CD4-positive, alpha-beta T cell treated with Interleukin-4 for 1 hour (primary cell): ENCODE measurements at regions not wholly inside any gene's neighbourhood (a gene's known extent, or its start where the extent isn't known, plus 50 kb on each side); places are given as distances from the start of the nearest gene placed in this dataset.

Source experiments
- DNase-seq, 2 donors: peaks; one replicate each; pipeline ENCODE4 v3.0.0-alpha.2; 2020 to 2022

DNA sequence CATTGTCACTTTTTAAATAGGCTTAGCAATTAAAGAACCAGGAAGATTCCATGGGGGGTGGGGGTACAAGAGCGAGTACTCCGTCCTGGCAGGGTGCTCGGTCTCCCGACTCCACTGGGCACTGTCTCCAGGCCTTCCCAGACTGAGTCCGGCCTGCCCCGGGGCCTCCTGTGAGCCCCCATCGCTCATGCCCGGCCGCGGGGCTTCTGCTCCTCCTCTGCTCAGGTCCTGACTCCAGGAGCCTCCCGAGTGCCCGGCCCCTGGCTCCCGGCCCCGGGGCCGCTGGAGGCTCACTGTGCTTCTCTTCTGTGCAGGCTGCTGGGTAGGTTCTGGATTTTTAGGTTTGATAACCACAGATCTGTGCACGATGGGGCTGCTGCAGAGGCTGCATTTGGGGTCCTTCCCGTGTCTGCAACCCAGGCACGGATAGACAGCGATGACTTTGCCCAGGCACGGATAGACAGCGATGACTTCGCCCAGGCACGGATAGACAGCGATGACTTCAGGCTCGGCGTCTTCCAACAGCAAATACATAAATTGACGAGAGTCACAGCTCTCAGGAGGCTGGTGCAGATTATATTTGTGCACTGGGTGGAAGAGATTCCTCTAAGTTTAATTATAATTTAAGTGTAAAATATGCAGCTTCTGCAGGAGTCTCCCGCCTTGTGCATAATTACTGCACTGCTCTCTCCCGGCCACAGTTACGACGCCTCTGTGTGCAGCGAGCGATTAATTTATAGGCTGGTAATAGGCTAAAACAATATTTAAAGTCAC, 74.8 kb upstream of the RXRA start:
- DNase-seq: no peak

DNA sequence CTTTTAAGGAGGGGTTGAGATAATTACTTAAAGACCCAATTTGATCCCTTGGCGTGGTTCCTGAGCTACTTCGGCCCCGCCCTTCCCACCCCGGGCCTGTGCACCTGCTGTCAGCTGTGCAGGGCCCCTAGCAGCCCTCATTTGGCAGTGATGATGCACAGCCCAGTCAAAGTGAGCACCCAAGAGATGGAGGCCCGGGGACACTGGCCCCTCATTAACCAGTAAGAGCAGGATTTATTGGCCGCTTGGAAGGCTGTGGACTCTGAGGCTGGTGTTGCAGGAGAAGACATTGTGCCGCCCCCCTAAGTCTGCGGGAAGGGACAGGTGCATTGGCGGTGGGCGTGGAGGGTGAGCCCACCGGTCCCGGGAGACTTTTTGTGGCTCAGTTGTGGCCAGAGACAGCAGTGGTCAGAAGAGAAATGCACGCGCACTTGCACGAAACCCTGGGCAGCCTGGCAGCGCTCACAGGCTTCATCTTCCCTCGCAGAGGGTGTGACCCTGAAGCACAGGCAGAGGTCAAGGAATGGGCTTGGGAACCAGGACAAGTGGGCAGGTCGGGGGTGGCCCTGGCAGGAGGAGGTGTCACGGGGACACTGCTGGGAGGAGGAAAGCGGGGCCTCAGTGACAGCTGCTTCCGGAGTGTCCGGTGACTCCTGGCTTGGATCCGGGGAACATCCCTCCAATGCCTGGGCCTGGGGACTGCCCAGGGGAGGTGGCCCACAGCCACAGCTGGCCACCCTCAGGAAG, 74.0 kb upstream of the RXRA start:
- DNase-seq: no peak

DNA sequence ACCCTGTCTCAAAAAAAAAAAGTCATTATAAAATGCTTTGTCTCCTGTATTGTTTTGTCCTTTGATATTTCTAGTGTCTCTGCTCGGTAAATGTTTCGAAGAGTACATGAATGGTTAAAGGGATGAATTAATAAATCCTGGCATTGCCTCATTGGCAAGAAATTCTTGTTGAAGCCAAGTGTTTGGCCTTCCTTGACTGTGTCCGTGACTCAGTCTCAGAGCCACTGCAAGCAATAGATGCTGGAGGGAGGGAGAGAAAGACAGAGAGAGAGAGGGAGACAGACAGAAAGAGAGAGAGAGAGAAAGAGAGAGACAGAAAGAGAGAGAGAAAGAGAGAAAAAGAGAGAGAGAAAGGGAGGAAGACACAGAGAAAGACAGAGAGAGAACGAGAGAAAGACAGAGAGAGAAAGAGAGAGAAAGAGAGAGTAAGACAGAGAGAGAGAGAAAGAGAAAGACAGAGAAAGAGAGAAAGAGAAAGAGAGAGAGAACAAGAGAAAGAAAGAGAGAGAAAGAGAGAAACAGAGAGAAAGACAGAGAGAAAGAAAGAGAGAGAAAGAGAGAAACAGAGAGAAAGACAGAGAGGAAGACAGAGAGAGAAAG, 72.5 kb upstream of the RXRA start:
- no peak for DNase-seq

DNA sequence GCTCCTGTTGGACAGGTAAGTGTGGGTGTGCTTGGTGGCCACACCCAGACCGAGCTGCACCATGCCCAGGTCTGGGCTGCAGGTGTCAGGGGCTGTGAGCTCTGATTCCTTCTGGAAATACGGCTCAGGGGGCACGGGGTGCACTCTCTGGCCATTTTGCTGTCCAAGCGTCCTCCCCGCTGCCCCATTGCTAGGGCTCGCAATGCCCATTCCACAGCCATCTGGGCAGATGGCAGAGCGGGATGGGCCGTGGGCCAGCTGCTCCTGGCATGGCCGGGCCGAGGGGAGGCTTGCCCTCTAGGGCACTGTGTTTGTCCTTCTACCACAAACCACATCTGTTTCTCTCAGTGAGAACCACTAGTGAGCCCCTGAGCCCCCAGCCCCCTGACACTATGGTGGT, 67.9 kb upstream of the RXRA start:
- no peak for DNase-seq

DNA sequence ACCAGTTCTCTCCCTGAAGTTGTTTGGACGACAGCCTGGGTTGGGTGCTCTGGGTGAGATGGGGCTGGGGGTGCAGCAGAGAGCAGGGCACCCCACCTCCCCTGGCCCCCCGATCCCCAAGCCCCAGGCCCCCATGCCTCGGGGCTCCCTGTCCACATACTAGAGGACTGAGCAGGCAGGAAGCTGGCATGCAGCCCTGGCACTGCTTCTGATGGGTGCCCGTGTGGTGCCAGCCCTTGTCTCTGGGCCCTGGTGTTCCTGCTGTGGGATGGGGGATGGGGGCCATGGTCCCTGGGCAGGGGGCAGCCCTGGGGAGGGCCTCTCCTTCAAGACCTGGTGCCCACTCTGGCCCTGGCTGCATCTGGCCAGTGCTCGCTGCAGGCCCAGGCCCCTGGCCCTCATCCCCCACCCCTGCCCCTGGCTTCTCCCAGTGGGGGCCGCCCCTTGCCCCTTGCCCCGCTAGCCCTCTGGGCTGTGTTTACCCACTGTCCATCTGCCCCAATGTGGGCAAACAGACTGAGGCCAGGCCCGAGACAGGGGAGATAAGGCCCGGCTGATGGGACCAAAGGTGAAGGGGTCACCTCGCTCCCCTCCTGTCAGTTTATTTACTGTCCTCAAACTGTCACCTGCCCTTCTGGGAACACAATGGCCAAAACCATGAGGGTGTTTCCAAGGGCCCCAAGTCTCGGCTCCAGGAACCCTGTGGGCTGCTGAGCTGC, 67.3 kb upstream of the RXRA start:
- DNase-seq: no peak

DNA sequence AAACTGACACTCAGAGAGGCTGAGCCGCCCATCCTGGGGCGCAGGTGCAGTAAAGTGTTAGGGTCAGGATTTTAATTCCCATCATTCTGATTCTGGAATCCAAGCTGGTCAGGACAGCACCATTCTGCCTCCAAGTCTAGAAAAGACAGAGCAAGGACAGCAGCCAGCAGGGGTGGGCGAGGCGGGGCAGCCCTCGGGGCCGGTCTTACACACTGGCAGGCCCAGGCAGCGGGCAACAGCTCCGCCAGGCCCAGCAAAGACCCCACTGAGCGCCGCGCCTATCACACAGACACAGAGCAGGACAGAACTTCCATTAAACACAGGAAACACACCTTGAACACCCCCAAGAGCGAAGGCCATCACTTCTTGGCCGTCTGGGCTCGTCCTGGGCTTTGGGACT, 66.5 kb upstream of the RXRA start:
- no peak for DNase-seq

DNA sequence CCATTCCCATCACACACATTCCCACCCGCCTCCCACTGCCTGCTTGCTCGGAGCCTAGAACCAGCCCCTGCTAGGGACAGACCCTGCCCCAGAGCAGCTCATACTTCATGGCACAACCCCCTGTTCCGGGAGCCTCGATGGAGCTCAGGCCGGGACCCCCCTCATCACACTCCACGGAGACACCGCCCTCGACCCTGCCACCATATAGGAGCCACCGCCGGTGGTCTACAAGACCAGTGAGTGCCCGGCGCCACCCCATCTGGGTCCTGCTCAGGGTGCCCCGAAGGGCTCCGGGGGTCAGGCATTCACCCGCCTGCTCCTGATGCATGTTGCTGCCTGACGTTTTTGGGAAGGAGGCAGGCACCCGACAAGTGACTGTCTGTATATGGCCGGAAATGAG, 65.5 kb upstream of the RXRA start:
- DNase-seq: no peak

DNA sequence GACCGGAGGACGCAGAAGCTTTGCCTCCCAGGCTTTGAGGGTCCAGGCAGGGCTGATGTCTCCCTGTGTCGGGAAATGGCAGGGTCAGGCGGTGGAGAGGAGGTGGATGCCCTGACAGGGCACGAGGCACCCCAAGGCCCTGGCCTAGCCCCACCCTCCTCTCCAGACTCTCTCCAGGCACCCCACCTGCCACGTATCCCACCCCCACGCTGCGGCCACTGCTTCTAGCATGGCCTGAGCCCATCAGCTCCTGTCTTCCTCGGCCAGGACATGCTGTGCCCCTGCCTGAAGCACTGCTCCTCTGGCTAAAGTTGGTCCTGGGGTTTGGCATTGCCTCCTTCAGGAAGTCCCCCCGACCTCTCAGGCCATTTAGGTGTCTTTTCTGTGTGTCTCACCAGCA, 64.2 kb upstream of the RXRA start:
- no peak for DNase-seq

DNA sequence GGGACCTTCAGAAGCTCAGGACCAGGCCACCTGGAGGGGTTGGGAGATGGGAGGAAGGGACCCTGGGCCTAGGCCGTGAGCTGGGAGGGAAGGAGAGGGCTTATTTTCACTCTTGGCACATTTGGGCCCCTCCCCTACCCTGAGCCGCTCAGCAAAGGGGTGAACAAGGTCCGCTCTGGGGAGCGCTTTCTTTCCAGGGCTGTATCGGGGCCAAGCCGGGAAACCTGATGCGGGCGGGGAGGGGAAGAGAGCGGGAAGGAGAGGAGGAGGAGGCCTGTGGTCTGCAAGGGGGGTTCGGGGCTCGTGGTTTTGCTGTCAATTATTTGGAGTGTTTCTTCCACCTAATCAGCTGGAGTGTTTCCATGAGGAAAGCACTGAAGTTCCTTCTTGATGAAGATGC, 62.7 kb upstream of the RXRA start:
- DNase-seq: no peak

DNA sequence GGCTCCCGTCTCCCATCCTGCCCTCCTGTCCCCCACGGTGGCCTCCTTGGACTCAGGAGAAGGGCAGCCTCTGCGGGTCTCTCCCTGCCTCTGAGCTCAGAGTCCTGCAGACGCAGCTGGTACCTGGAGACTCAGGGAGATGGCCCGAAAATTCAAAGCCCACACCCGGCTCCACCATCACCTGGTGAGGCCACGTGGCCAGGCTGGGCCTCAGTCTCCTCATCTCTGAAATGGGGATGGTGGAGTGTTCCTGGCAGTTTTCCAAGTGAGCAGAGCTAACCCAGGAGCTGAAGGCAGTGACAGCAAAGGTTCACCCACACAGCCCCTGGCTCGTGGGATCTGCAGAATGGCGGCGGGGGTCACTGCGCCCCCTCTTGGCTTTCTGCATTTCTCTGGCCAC, 62.1 kb upstream of the RXRA start:
- DNase-seq: no peak

DNA sequence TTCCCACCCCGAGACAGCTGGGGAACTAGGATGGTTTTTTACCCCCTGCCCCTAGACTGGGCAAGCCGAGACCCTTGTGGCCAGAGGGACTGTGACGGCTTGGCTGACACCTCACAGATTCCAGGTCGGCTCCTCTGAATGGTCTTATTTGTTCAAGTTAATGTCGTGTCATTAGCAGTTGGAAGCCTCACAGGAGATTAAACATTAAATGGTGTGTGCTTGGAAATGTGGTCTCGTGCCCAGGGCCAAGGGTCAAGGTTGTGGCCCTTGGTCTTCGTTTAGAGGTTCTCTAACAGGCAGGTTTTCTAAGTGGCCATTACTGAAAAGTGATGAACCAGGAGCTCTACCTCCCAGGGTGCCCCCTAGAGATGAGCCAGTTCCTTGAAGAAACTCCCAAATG, 61.2 kb upstream of the RXRA start:
- no peak for DNase-seq

DNA sequence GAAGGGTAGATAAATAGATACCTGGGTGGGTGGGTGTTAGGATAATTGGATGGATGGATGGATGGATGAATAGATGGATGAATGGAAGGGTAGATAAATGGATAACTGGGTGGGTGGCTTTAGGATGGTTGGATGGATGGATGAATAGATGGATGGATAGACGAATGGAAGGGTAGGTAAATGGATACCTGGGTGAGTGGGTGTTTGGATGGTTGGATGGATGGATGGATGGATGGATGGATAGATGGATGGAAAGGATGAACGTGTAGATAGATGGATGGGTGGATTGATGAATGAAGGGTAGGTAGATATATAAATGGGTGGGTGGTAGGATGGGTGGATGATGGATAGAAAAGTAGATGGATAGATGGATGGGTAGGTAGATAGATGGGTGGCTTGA, 59.8 kb upstream of the RXRA start:
- no peak for DNase-seq

DNA sequence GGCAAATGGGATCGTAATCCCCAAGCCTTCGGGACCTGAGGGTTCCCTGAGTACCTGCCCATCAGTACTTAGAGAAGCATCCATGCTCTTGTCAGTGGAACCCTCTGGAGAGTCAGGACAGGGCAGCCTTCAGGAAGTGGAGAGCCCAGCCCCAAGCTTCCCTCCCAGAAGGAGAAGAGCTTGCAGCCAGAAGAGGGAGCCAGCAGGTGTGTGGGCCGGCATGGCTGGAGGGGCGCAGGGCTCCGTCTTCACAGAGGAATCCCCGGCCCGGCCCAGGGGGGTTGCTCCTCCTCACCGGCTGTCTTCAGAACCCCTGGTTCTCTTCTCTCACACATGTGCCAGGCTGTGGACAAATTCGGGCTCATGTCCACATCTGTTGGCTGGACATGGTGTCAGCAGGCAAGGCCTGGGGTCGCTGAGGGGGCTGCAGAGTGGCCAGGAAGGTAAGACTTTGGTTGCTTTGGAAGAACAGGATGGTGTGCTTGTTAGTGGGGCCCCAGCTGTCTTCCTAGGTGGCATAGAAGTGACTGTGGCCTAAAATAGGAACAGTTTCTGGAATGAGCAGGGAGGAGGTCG, 58.9 kb upstream of the RXRA start:
- DNase-seq: no peak

DNA sequence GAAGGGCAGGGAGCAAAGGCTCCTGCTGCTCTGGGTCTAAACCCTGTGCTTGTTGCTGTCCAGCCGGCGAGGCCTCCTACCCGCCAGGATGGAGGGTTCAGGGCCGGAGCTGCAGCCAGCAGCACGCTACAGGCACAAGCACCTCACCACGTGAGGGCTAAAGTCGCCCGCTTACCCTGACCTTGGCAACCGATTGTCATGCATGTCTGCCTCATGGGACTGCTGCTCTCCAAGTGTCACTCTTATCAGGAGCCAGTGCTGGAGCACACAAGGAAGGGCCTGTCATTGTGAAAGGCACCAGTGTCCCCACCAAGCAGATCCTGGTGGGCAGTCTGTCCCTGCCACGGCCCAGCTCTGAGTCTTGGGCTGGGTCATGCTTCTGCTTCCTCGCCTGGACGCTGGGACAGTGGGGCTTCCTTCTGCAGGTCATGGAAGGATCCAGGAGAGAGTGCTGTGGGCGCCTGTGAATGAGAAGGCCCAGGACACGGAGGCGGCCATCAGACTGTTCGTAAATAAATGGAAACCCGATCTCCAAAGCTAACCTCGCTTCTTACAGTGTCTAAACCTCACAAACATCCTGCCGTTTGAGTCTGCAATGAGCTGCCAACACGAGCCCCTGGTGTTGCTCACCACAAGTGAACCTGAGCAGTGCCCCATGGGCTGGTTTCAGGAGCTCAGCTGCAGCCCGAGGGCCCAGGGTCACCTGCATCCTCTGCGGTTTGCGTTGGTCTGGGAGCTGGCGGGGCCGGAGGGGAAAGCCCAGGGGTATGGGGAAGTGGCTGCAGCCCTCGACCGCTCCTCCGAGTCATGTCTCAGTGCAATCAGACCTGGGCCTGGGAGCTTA, 58.2 kb upstream of the RXRA start:
- DNase-seq: peak in 1 of 2 donors; percentile 51

DNA sequence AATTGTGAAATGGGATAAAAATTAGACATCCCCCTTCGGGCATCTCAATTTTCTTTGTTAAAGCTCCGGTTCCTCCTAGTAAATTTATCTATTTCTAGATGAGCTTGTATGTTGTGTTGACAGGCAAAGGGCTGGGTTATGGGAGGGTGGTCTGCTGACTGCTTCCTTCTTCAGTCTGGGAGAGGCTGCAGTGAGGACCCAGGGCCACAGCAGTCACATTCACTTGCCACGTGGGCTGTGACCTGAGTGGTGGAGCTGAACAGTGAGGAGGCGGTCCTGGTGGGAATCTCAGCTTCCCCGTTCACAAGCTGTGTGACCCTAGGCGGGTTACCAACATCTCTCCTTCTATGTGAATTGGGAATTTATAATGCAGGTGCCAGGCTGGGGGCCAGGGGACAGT, 57.5 kb upstream of the RXRA start:
- DNase-seq: no peak

DNA sequence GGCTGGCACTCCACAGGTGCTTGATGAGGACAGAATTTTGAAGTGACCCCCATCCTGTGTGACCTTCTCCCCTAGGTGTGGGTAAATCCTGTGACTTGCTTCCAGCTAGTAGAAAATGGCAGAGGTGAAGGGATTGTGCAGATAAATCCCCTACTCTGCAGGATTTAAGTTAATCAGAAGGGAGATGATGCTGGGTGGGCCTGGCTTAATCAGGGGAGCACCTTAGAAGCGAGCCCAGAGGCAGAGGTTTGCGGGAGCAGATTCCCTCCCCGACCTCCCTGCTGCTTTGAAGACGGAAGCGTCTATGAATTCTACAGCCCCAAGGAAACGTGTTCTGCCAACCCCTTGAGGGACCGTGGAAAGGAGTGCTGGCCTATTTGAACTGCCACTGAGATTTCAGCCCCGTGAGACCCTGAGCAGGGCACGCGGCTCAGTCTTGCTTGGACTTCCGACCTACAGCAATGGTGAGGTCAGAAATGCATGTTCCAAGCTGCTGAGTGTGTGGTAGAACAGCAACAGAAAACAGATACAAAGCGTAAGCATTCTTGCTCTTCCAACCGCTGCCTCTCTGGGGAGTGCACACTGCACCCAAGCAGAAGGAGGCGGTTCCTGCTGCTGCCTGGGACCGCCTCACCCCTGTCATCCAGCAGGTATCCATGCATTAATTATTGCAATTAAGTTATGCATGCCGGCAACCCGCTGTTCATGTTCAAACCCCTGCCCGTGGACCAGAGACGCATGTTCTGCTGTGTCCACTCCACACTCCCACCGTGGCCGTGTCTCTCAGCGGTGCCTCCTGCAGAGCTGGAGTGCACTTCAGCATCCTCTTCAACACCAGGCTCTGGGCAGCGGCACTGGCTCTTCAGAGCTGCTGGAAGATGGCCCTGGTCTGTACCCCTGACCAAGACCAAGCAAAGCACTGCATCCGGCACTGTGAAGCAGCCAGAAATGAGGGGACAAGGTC, 54.6 kb upstream of the RXRA start:
- no peak for DNase-seq

DNA sequence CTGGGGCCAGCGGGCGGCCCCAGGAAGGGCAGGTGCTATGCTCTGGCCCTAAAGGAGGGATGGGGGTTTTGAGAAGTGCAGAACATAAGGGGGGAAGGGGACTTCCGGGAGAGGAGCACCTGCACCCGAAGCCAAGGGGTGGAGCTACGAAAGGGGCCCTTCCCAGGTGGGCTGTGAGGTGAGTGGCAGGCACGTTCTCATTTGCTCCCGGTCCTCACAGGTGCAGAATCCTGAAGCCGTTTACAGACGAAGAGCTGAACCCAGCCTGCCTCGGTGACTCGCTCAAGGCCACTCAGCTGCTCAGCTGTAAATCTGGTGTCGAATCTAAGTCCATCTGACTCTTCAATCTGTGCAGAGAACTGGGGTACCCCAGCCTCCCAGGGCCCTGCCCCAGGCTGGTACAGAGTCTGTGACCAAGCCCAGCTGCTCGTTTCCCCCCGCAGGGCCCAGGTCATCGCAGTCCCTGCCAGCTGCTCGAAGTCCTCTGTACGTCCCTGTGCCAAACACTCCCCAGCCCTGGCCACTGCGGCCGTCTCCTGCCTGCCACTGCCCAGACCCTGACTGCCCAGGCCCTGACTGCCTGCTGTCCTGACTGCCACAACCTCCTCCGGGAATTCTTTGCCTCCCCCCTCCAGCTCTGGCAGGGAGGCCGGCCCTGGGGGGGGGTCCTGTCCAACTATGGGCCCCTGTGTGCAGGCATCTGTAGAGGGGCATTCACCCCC, 53.8 kb upstream of the RXRA start:
- no peak for DNase-seq

DNA sequence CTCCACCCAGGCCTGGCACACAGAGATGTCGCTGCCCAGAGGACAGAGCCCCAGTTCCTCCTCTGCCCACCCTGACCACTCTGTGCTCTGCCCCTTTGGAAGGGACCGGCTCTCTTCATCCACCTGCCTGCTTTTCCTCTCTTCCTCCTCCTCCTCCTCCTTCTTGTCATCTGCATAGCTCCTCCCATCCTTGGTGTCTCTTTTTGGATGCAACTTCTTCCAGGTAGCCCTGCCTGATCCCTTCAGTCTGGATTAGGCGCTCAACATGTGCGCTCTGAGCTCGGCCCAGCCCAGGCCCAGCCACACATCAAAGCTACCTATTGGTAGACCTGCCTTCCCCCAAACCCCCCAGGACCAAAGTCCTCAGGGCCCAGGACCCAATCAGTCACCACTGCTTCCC, 52.6 kb upstream of the RXRA start:
- no peak for DNase-seq

DNA sequence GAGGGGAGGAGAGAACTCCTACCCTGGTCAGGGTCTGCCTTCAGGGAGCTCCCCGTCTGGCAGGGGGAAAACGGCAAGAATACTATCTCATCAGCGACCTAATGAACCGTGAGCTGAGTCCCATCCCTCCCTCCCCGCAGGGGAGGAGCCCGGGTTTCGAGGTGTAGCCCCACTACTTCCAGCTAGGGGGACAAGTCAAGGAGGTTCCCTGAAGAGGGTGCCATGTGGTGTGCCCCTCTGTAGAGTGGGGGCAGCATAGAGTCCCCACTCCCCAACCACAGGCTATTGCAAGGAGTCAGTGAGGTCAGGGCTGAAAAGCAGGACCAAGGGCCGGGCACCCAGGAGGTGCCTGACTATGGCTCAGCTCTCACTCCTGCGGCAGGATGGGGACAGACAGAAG, 50.9 kb upstream of the RXRA start:
- no peak for DNase-seq
